ENCODE measurements at regions not wholly inside any gene's neighbourhood (a gene's known extent, or its start where the extent isn't known, plus 50 kb on each side); places are given as distances from the start of the nearest gene placed in this dataset.

DNA sequence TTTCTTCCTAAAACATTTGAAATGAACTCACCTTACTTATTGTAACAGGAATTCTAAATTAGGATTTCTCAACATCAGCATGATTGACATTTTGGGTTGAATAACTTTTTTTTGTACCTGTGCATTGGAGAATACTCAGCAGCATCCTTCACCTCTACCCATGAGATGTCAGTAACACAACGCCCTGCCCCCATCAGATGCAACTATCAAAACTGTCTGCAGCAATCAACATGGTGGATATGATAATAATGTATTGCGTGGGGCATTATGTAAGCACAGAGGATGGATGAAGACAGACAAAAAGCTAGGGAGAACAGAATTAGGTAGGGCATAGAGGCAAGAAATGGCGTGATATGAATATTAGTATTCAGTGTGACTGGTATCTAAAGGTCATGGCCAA is 94.1 kb downstream of the PLK2 start:
- Histone ChIP-seq H3K27ac (no peak overlapping the region), H3K9me3 (no peaks in the 10 kb centered on the region), H3K36me3 (no peaks in the 10 kb centered on the region), H3K4me3 (no peak overlapping the region), H3K27me3 (no peaks in the 10 kb centered on the region), H3K4me1 (no peaks in the 10 kb centered on the region)
- no peak for ATAC-seq
- TF ChIP-seq CTCF (IDR thresholded peaks at IDR 0.05) (no peak), POLR2A (IDR thresholded peaks at IDR 0.05) (no peak), EP300 (IDR thresholded peaks at IDR 0.05) (no peak), POLR2AphosphoS5 (IDR thresholded peaks at IDR 0.05) (no peak)
- WGBS, 2 donors (ENCODE audit: low coverage in 1 of 2): 55 to 83% methylated on average over 1 to 3 of the region's 3 CpGs

- no peaks in the 10 kb centered on the region for H3K27me3 ChIP-seq
- H3K4me1 ChIP-seq: no peaks in the 10 kb centered on the region
- 89 to 93% methylated on average over 8 of the region's 8 CpGs for WGBS, 2 donors (ENCODE audit: low coverage in 1 of 2)
- ATAC-seq: no peak
- no peak overlapping the region for H3K4me3 ChIP-seq
- no peaks in the 10 kb centered on the region for H3K36me3 ChIP-seq
- TF ChIP-seq POLR2A (IDR thresholded peaks at IDR 0.05) (no peak), POLR2AphosphoS5 (IDR thresholded peaks at IDR 0.05) (no peak), EP300 (IDR thresholded peaks at IDR 0.05) (no peak), CTCF (IDR thresholded peaks at IDR 0.05) (no peak)
- H3K27ac ChIP-seq: no peak overlapping the region
- no peaks in the 10 kb centered on the region for H3K9me3 ChIP-seq
Observed at GRCh38 chr5:58363461-58364249, 96.2 kb downstream of the PLK2 start.

- Histone ChIP-seq H3K36me3 (no peaks in the 10 kb centered on the region), H3K4me1 (no peaks in the 10 kb centered on the region), H3K27me3 (no peaks in the 10 kb centered on the region), H3K27ac (no peak overlapping the region), H3K9me3 (no peaks in the 10 kb centered on the region), H3K4me3 (no peak overlapping the region)
- no peak for TF ChIP-seq POLR2A (IDR thresholded peaks at IDR 0.05)
- ATAC-seq: no peak
- 78 to 84% methylated on average over 3 of the region's 3 CpGs for WGBS, 2 donors (ENCODE audit: low coverage in 1 of 2)
Observed at GRCh38 chr5:58362135-58362534, 97.8 kb downstream of the PLK2 start.

DNA sequence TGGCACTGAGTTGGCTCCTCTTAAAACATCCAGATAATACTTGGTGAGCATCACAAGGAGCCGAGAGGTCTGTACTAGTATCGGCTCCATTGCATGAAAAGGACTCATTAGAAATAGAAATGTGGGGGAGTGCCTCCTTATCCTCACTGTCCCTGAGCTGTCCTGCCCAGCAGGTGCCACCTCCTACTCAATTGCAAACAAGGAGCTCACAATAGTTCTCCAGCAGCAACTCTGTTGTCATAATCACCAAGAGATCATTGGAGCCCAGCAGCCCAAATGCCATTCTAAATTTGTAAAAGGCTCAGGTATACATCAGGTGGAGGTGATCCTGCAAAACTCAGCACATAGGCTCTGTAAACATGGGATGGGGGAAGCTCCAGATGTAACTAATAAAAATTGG is 99.1 kb downstream of the PLK2 start:
- Histone ChIP-seq H3K4me1 (no peaks in the 10 kb centered on the region), H3K36me3 (no peaks in the 10 kb centered on the region), H3K4me3 (no peak overlapping the region), H3K9me3 (no peaks in the 10 kb centered on the region), H3K27ac (no peak overlapping the region), H3K27me3 (no peaks in the 10 kb centered on the region)
- WGBS, 2 donors (ENCODE audit: low coverage in 1 of 2): 95% methylated on average over 2 of the region's 2 CpGs; no CpG with 5 or more reads in 1 of the 2 donors
- TF ChIP-seq CTCF (IDR thresholded peaks at IDR 0.05) (no peak), EP300 (IDR thresholded peaks at IDR 0.05) (no peak), POLR2AphosphoS5 (IDR thresholded peaks at IDR 0.05) (no peak), POLR2A (IDR thresholded peaks at IDR 0.05) (no peak)
- no peak for ATAC-seq

DNA sequence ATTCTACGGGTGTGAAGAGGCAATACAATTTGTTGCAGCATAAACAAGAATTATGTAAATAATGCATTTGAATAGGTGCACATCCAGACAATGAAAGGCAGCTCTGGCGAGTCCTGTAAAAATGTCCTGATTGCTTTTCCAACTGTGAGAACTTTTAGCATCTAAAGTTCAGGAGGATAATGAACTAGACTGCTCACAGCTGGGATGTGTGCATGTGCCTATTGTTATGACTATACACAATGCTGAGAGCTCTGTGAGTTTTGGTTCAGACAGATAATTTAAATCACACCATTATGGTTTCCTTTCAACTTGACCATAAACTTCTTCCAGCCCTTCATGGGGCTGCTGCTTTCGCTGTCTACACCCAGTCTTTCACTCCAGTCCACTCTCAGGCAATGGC is 99.9 kb downstream of the PLK2 start:
- H3K27me3 ChIP-seq: no peaks in the 10 kb centered on the region
- no peak overlapping the region for H3K4me3 ChIP-seq
- H3K4me1 ChIP-seq: no peaks in the 10 kb centered on the region
- WGBS, 2 donors (ENCODE audit: low coverage in 1 of 2): 63 to 67% methylated on average over 3 of the region's 3 CpGs
- TF ChIP-seq CTCF (IDR thresholded peaks at IDR 0.05): no peak
- TF ChIP-seq POLR2A (IDR thresholded peaks at IDR 0.05): no peak
- TF ChIP-seq EP300 (IDR thresholded peaks at IDR 0.05): no peak
- TF ChIP-seq POLR2AphosphoS5 (IDR thresholded peaks at IDR 0.05): no peak
- no peaks in the 10 kb centered on the region for H3K9me3 ChIP-seq
- H3K36me3 ChIP-seq: no peaks in the 10 kb centered on the region
- no peak for ATAC-seq
- no peak overlapping the region for H3K27ac ChIP-seq
